ENCODE measurements at regions not wholly inside any gene's neighbourhood (a gene's known extent, or its start where the extent isn't known, plus 50 kb on each side); places are given as distances from the start of the nearest gene placed in this dataset.

DNA sequence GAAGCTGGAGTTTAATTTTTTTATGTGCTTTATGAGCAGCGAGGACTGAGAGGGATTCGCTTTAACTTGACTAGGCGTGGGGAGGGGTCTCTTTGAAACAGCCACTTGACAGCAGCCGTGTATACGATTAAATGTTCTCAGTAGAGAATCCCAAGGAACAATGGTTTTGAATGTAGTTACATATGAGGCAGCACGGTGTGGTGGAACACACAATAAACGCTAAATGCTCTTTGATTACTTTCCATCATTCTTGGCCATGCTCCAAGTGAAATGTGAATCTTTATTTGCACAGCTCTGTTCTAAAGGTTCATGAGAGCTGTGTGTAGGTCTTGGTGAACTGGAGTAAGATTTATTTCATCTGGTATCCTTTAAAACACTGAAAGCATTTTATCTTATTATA, 251.4 kb upstream of the TGFBR2 start:
- no peak for DNase-seq (ENCODE audit: low read depth)

GRCh38 chr3:30355622-30356021, 250.8 kb upstream of the TGFBR2 start:
- no peak for DNase-seq (ENCODE audit: low read depth)

DNA sequence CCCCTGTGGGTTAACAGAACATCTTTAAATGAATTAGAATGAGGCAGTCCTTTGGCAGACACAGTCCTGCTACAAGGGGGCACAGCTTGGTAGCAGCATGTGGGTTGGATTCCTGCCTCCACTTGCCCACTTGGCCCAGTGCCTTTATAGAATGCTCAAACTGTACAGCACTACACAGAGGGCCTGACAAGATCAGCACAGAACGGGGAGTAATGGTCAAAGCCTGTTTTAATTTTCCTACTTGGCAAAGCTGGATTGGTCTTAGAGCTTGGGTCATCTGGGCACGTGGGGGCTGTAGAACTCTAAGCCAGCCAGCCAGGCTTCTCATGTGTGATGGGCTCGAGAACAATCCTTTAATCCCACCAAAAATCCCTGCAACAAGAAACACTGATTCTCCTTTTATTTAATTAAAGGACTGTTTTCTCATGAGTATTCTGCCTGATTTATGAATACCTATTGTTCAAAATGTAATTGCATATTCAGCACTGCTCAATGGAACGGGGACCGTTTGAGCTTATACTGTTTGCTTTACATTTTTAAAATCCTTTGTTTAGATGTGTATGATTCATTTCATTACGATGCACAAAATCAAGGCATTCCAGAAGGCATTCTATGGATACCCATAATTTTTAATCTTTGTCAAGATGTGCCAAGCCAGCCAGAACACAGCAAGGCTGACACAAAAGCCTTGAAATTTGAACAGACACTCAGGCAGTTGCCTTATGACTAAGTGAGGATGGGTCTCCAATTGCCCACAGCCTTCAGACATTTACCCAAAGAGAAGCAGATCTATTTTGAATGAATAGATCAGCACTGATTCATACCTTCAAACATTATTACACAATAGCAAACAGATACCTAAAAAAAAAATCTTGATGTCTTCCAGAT, 249.3 kb upstream of the TGFBR2 start:
- DNase-seq (ENCODE audit: low read depth), result no peak

- no peak for DNase-seq (ENCODE audit: low read depth)
These were observed 248.5 kb upstream of the TGFBR2 start for GRCh38 chr3:30357897-30358296.

DNA sequence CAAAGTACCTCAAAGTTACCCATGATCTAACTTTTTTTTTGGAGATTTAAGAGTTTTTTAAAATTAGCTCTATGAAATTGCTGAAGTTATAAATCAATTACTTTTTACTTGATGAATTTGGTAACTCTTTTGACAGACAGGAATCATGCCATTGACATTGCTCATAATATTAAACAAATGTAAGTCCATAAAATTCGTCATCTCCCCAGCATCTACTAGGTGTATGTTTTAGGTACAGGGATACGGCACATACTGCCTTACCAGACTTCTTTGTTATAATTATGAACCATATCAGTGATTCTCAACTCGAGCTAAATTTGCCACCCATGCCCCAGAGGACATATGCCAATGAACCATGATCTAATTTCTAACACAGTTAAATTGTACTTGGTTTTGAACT, 247.5 kb upstream of the TGFBR2 start:
- no peak for DNase-seq (ENCODE audit: low read depth)

- no peak for DNase-seq (ENCODE audit: low read depth)
These were observed 237.4 kb upstream of the TGFBR2 start for GRCh38 chr3:30368978-30369377.

DNA sequence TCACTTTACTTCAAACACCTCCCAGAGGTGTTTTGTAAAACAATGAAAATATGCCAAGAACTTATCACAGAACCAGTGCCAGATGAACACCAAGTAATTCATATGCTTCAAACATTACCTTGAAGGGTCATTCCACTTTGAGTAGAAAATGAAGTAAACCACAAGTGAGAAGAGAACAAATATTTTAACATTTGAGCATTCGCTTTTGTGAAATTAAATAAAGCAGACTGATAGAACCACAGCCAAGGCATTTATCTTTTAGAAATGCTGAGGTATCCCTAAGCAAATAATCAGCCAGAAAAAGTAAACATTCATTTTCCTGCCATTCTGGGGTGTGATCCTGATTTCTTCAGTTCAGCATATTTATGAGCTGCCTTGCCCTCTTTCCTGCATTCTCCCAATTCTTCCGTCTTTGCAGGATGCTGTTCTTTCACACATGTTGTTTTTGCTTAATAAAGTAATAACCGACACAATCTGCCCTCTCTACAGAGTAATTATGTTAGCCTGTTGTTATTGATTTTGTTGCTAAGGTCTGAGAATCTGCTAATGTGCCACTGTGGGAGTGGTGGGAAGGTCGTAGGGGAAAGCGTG, 235.6 kb upstream of the TGFBR2 start:
- DNase-seq (ENCODE audit: low read depth), result no peak

- no peak for DNase-seq (ENCODE audit: low read depth)
These were observed 233.6 kb upstream of the TGFBR2 start for GRCh38 chr3:30372837-30373236.

DNA sequence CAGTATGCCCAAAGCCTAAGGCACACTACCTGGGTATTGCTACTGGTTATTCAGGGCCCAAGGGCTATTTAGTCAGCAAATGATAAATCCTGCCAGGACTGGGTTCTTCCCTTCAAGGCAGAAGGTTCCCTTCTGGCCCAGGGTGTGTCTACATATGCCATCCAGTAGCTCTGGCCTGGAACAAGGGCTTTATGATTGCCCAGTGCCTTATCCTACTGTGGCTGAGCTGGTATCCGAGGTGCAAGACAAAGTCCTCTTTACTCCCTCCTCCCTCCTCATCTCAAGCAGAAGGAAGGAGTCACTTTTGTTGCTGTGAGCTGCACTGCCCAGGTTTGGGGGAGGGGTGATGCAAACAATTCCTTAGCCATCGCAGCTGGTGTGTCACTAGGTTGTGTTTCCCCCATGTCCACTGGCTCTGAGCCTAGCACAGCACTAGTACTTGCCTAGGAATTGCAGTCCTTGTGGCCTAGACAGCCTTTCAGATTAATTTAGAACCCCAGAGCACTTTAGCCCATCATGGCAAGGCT, 221.8 kb upstream of the TGFBR2 start:
- no peak for DNase-seq (ENCODE audit: low read depth)

- DNase-seq (ENCODE audit: low read depth), result no peak
These were observed 213.3 kb upstream of the TGFBR2 start for GRCh38 chr3:30393079-30393478.

GRCh38 chr3:30397030-30397429, 209.4 kb upstream of the TGFBR2 start:
- DNase-seq (ENCODE audit: low read depth), result no peak

- no peak for DNase-seq (ENCODE audit: low read depth)
These were observed 206.8 kb upstream of the TGFBR2 start for GRCh38 chr3:30399394-30400181.

DNA sequence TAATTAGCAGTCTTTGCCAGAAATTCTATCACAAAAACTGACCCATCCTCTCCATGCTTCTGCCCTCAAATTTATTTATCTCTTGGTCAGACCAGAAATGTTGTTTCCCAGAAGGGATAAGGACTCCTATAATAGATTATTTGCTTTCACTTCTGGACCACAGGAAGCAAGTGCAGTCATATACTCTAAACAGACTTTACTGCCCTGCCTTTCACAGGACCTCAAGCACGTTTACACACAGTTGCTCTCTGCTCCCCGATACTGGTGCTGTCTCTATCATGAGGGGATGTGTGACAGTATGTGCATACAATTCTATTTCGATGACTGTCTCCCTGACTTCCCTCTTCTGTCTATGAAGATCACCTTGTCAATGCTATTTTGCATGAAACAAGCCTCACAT, 205.5 kb upstream of the TGFBR2 start:
- DNase-seq (ENCODE audit: low read depth), result no peak

DNA sequence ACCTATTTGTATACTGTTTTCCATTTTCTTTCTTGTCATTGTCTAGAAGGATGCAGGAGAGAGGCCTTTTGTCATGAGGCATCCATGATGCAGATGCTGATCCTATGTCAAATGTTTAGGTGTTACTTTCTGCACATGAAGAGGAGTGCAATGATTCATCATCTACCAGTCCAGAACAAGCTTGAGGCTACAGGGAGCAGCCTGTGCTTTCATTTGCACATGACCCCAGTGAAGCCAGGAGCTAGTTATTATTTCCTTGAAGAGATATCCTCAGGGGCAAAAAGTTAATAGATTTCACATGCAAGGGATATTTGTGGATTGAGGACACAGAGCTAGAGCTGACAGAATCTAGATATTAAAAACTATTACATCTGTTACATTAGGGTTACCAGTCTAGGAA, 204.4 kb upstream of the TGFBR2 start:
- DNase-seq (ENCODE audit: low read depth), result peak; percentile 2

GRCh38 chr3:30407651-30408050, 198.8 kb upstream of the TGFBR2 start:
- DNase-seq (ENCODE audit: low read depth), result no peak

GRCh38 chr3:30408105-30408557, 198.3 kb upstream of the TGFBR2 start:
- peak; percentile 8 for DNase-seq (ENCODE audit: low read depth)

DNA sequence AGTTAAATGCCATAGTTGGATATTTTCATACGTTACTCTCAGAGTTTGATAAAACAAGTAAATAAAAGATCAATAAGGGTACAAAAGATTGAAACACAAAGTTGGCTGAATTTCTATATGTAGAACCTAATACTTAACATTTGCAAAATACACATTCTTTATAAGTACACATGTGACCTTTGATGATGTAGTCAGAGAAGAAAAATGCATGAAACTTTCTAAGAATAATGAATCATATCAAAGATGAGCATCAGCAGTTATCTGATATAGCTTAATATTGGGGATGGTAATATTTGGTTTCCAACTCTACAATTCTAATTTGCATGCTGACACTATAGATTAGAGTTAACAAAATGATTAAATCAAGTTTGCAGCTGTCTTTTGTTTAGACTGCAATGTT, 188.0 kb upstream of the TGFBR2 start:
- no peak for DNase-seq (ENCODE audit: low read depth)

- no peak for DNase-seq (ENCODE audit: low read depth)
These were observed 185.1 kb upstream of the TGFBR2 start for GRCh38 chr3:30421266-30421665.

- no peak for DNase-seq (ENCODE audit: low read depth)
These were observed 180.0 kb upstream of the TGFBR2 start for GRCh38 chr3:30426293-30426993.

GRCh38 chr3:30428251-30428650, 178.2 kb upstream of the TGFBR2 start:
- DNase-seq (ENCODE audit: low read depth), result no peak

- no peak for DNase-seq (ENCODE audit: low read depth)
These were observed 170.5 kb upstream of the TGFBR2 start for GRCh38 chr3:30435861-30436331.

GRCh38 chr3:30437171-30437601, 169.2 kb upstream of the TGFBR2 start:
- no peak for DNase-seq (ENCODE audit: low read depth)

All from Daoy (cell line).